Amniotic epithelial cell (primary cell): ENCODE measurements at regions not wholly inside any gene's neighbourhood (a gene's known extent, or its start where the extent isn't known, plus 50 kb on each side); places are given as distances from the start of the nearest gene placed in this dataset.

Source experiments
- DNase-seq: peaks from one replicate; pipeline ENCODE4 v3.0.0-alpha.2; 2010; ENCODE audit warnings: low read depth

GRCh38 chr7:145645135-145645515, 471.5 kb upstream of the CNTNAP2 start:
- DNase-seq = no peak

GRCh38 chr7:145644426-145645134, 472.0 kb upstream of the CNTNAP2 start:
- no peak for DNase-seq

- no peak for DNase-seq
These were observed 472.6 kb upstream of the CNTNAP2 start for GRCh38 chr7:145643981-145644380.

- no peak for DNase-seq
These were observed 483.1 kb upstream of the CNTNAP2 start for GRCh38 chr7:145633513-145633912.

GRCh38 chr7:145624618-145625017, 492.0 kb upstream of the CNTNAP2 start:
- no peak for DNase-seq

GRCh38 chr7:145605963-145606362, 510.6 kb upstream of the CNTNAP2 start:
- no peak for DNase-seq

GRCh38 chr7:145599376-145599775, 517.2 kb upstream of the CNTNAP2 start:
- DNase-seq = no peak

GRCh38 chr7:145584401-145584800, 532.2 kb upstream of the CNTNAP2 start:
- no peak for DNase-seq

GRCh38 chr7:145582742-145583303, 533.8 kb upstream of the CNTNAP2 start:
- DNase-seq = no peak

GRCh38 chr7:145557805-145558204, 558.8 kb upstream of the CNTNAP2 start:
- no peak for DNase-seq

- DNase-seq = no peak
These were observed 573.4 kb upstream of the CNTNAP2 start for GRCh38 chr7:145543242-145543641.

GRCh38 chr7:145539910-145540309, 576.7 kb upstream of the CNTNAP2 start:
- no peak for DNase-seq

- DNase-seq = no peak
These were observed 582.3 kb upstream of the CNTNAP2 start for GRCh38 chr7:145534301-145534700.

- DNase-seq = no peak
These were observed 596.3 kb upstream of the CNTNAP2 start for GRCh38 chr7:145520284-145520683.

GRCh38 chr7:145511004-145511403, 605.6 kb upstream of the CNTNAP2 start:
- no peak for DNase-seq

GRCh38 chr7:145497911-145498525, 618.6 kb upstream of the CNTNAP2 start:
- DNase-seq = no peak

- DNase-seq = no peak
These were observed 626.2 kb upstream of the CNTNAP2 start for GRCh38 chr7:145490356-145490755.

GRCh38 chr7:145489609-145490008, 627.0 kb upstream of the CNTNAP2 start:
- no peak for DNase-seq

GRCh38 chr7:145488816-145489215, 627.8 kb upstream of the CNTNAP2 start:
- no peak for DNase-seq

GRCh38 chr7:145481985-145482384, 634.6 kb upstream of the CNTNAP2 start:
- no peak for DNase-seq

- no peak for DNase-seq
These were observed 638.1 kb upstream of the CNTNAP2 start for GRCh38 chr7:145478541-145478940.

GRCh38 chr7:145474009-145474686, 638.3 kb upstream of the TPK1 start:
- no peak for DNase-seq

GRCh38 chr7:145471883-145472282, 636.0 kb upstream of the TPK1 start:
- DNase-seq = no peak
